GM12873 (cell line): ENCODE measurements at regions not wholly inside any gene's neighbourhood (a gene's known extent, or its start where the extent isn't known, plus 50 kb on each side); places are given as distances from the start of the nearest gene placed in this dataset.

ENCODE experiments used
- CTCF ChIP-seq: IDR thresholded peaks from 2 replicates; pipeline ENCODE4 v1.5.1; 2012; ENCODE audit warnings: low read depth, mild to moderate bottlenecking, moderate library complexity, low read length, control low read depth; ENCODE audit not compliant: insufficient read depth; ENCODE audit errors: missing control alignments

- TF ChIP-seq CTCF: no peak
Measured at GRCh38 chr6:148602136-148602535, 144.7 kb upstream of the UST start.

GRCh38 chr6:148608199-148608951, 138.5 kb upstream of the UST start:
- peak; percentile 52 for TF ChIP-seq CTCF

GRCh38 chr6:148611213-148611612, 135.6 kb upstream of the UST start:
- no peak for TF ChIP-seq CTCF

GRCh38 chr6:148612043-148612442, 134.8 kb upstream of the UST start:
- no peak for TF ChIP-seq CTCF

- no peak for TF ChIP-seq CTCF
Measured at GRCh38 chr6:148614602-148615001, 132.2 kb upstream of the UST start.

- no peak for TF ChIP-seq CTCF
Measured at GRCh38 chr6:148616841-148617240, 130.0 kb upstream of the UST start.

GRCh38 chr6:148617530-148617929, 129.3 kb upstream of the UST start:
- no peak for TF ChIP-seq CTCF
